ENCODE measurements at regions not wholly inside any gene's neighbourhood (a gene's known extent, or its start where the extent isn't known, plus 50 kb on each side); places are given as distances from the start of the nearest gene placed in this dataset.

DNA sequence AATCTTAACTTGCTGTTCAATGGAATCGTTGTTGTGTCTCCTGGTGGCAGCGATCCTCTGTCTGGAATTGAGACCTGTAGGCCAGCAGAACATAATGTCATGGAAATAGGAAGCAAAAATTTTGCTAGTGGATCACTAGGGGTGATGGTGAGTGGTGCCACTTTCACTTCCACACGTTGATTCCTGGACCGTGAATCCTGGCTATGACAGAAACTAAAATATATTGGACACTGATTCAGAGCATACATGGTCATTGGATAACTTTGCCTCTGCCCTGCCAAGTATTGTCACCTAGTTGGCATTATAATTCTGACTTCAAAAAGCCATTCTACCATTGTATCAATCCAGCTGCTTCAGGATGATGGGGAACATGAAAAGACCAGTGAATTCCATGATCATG lies 353.2 kb downstream of the IRX1 start:
- no peak for DNase-seq (ENCODE audit: low read depth in 2 of 2)

DNA sequence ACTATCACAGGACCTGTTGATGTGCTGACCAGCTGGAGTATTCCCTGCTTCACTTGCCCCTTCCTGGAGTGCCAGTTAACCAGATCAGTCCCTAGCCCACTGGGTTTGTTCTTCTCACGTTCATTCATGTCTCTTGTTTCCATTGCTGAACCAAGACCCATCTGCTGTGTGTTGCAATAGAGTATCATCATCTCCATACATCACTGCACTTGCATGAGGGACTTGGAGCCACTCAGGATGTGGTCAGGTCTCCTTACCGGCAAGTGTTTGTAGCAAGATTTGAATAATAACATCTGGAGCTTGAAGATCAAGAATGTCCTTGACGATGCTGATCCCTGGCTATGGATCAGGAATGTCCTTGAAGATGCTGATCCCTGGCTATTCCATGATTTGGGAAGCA lies 358.6 kb downstream of the IRX1 start:
- no peak for DNase-seq (ENCODE audit: low read depth in 2 of 2)

DNA sequence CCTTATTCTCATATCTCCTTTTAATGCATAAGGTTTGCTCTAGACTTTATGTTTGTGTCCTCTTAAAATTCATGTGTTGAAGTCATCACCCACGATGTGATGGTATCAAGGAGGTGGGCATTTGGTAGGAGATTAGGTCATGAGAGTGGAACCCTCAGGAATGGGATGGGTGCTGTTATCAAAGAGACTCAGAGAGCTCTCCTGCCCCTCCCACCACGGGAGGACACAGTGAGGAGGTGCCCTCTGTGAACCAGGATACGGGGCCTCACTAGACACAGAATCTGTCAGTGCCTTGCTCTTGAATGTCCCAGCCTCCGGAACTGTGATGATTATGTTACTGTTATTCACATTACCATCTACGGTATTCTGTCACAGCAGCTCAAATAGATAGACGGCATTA lies 359.0 kb downstream of the IRX1 start:
- DNase-seq (ENCODE audit: low read depth in 2 of 2), result no peak

DNA sequence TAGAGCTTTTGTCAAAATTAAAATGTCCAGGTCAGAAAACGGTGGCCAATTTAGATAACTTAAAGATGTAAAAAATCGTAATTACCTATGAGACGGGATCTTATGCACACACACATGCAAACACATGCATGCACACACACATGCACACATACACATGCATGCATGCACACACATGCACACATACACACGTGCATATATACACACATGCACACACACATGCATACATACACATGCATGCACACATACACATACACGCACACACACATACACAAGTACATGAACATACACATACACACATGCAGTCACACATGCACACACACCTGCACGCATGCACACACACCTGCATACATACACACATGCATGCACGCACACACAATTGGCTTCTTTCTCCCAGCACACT lies 362.0 kb downstream of the IRX1 start:
- no peak for DNase-seq (ENCODE audit: low read depth in 2 of 2)

DNA sequence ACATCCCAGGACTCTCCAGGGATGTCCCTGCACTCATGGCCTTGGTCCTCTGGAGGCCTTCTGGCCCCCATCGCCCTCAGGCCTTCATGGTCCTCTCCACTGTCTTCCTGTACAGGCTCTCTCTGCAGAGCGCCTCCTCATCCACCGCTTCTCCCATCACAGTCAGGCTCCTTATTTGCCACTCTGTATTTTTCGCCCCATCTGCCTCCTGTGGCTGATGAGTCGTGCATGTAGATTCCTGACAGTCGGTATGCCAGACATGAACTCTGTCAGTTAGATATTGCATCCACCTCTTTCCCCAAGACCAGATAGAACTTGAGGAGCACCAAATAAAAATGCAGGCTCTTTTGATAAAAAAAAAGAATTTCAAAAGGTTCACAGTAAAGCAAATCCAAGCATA lies 362.8 kb downstream of the IRX1 start:
- no peak for DNase-seq (ENCODE audit: low read depth in 2 of 2)

DNA sequence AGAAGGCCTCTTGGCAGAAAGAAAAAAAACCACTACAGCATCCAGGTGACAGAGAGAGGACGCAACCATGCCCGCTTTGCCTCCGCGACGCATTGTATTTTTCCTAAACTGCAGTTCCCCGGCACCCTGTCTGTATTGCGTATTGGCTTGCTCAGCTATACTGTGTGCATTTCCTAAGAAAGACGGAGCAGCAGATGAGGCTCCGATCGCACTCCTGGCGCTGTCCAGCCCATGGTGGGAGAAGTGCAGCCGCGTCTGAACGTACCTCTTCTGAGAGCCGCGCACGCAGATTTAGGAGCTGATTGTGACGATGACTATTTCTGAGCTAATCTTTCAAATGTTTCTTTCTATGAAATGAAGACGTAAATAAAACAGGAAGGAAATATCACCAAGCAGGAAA lies 366.5 kb downstream of the IRX1 start:
- DNase-seq (ENCODE audit: low read depth in 2 of 2), result no peak

DNA sequence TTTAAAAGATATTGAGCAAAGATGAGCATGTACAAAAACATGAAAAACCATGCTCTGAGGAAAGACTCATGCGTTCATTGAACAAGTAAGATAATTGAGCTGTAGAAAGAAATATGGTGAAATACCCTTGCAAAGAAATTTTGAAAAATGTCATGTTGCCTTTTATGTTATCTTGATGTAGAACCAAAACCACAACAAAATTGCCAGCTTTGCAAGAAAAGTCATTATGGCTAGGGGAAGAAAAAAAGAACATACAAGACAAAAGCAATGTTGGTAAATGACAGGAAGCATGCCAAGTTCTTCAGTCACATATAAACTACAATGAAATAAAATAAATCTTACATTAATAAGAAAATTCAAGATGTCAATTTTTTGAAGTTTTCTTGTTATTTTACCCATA lies 368.0 kb downstream of the IRX1 start:
- no peak for DNase-seq (ENCODE audit: low read depth in 2 of 2)

DNA sequence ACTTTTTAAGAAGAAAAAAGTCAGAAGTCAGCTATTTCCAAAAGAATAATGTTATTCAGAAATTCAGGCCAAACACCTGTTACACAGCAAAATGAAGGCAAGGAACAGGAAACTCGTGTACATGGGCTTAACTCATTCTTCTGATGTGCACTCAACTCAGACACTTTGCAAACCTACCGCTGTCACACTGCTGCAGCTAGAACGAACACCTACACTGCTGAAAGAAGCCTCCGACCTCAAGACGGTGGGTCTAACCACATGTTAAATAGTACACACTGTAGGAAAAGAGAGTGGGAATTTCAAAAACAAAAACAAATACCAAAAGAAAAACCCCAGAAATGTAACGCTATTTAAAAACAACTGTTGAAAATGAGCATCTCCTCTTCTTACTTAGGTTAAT lies 384.5 kb downstream of the IRX1 start:
- no peak for DNase-seq (ENCODE audit: low read depth in 2 of 2)

DNA sequence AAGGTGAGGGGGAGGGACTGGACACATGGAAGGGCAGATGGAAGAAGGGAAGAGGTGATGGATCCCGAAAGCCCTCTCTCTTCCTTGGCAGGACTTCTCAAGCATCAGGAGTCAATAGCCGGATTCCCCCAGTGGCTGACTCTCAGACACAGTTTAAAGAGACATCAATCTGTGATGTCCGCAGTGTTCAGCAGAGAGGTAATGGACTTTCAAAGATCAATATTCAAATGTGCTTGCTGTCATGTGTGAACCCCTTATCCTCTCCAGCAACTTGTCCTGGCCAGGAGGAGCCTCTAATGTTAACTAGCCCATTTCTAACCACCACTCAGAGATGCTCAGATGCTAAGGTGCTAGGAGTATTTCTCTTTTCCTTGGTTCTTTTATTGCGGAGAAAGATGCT lies 392.2 kb downstream of the IRX1 start:
- DNase-seq (ENCODE audit: low read depth in 2 of 2), result no peak

DNA sequence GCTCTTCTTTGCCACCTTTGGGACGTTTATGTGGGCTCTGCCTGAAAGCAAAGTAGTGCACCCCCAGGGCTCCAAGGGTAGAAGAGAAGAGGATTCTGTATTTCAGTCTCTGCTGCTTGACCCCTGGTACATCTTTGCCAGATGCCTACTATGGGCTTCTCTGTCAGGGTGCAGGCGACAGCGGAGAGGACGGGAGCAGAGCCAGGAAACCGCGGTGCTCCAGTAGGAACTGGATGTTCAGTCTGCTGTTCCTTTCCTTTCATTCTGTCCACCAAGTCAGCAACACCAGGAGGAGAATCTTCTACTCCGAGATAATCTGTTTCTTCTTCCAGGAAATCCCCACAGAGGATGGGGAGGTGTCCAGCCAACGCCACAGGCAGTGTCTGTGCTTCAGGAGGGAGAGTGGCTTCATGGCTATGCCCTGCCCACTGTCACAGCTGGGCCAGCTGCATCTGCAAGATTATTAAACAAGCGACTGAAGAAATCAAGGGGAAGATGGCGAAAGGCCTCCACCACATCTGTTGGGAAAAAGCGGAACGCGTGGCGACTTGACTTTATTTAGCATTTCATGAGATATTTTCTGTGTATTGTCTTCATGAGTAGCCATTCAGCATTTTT lies 398.3 kb downstream of the IRX1 start:
- no peak for DNase-seq (ENCODE audit: low read depth in 2 of 2)

DNA sequence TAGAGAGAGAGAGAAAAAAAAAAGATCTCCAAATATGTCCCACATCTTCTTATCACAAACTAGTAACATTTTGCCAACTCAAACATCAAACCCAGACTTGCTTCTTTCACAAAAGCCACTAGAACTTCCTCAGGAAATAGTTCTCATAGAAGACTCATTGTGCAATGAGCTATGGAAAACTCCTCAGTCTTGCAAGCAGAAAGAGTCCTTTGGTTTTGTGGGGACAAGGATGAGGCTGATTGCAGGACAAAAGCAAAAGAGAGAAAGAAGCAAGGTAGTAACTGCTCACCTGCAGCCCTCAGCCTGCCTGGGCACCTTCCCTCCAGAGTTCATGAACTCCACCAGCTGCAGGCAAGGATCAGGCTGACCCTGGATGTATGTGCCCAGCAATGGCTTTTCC lies 399.0 kb downstream of the IRX1 start:
- DNase-seq (ENCODE audit: low read depth in 2 of 2), result peak in 1 of 2 donors; percentile 1

DNA sequence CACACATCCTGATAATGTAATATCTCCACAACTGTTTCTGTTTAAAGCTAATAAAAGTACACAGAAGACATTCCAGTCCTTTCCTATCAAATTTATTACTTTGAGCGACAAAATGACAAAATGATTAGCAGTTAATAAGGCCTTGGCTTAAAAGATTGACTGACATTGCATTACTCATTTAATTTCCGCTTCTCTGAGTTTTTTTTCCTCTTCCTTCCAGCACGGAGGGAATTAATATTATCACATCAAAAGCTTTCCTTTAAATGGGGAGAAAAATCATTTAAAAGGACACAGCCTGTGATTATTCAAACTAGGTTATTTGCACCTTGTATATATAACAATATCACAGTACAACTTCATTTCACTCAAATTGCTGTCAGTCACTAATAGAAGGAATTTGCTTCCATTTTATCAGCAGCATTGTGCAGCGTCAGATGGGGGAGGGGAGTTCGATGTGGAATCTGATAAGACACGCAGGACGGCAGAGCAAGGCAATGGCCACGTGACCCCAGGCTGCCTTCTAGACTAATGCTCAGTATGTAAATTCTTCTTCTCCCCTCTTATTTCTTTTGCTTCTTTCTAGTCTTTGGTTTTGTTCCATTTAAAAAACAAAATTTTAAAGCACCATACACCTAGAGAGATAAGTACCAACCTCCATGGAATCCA lies 400.5 kb downstream of the IRX1 start:
- no peak for DNase-seq (ENCODE audit: low read depth in 2 of 2)

DNA sequence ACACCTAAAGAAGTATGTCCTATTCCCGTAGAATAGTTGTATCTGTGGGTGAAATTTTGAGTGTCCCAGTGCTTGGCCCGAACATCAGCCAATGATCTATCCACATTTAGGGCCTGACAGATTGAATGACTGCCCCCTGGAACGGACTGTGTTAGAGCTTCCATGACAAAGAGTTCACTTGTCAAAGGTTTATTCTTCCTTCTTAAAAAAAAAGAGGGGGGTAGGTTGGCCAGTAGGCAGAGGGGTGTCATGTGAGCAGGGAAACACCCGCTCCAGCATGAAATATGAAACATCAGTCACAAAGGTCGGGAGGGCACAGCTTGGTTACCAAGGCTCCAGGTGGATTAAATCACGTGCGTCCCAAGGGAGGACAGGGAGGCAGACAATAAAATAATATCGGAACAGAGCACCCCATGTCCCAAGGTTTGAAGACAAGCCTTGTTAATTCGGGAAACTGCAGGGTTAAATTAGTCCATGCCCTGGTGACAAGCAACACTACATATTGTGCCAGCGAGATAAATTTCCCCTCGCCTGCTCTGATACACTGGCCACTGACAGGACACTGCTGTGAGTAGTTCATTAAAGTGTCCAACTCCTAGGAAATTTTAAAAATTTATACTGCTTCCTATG lies 401.2 kb downstream of the IRX1 start:
- DNase-seq (ENCODE audit: low read depth in 2 of 2), result no peak

DNA sequence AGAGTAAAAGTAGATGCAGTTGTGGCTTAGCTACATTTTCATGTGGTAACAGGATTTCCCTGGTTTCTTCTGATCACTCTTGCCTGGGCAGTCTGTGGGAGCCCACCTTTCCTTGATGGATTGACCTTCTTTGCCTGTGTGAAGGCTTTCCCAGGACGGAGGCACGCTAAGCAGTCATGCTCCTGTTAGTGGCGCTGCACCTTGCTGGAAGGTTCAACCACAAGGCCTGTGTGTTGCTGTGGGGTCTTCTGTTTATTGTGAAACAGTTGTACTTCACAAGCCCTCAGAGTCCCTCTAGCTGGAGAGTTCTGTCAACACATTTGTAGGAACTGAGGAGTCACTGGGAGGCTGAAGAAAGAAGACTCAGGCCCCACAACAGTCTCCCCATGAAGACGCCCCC lies 402.0 kb downstream of the IRX1 start:
- DNase-seq (ENCODE audit: low read depth in 2 of 2), result no peak

DNA sequence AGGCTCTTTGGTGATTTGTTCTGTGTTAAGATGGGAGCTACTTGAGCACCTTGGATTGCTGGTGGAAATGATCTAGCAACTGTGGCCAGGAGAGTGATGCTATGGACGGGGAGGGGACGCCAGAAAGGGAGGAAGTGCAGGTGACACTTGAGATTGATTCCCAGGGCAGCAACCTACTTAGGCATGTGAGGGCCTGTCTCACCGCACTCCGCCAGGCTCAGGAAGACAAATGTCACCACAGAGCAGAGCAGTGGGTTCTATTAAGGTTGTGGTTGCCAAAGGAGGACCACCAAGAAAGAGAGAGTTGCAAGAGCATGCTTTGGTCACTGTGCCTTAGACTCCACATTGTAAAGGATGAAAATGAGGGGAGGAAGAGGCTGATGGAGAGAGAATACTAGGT lies 404.3 kb downstream of the IRX1 start:
- no peak for DNase-seq (ENCODE audit: low read depth in 2 of 2)

DNA sequence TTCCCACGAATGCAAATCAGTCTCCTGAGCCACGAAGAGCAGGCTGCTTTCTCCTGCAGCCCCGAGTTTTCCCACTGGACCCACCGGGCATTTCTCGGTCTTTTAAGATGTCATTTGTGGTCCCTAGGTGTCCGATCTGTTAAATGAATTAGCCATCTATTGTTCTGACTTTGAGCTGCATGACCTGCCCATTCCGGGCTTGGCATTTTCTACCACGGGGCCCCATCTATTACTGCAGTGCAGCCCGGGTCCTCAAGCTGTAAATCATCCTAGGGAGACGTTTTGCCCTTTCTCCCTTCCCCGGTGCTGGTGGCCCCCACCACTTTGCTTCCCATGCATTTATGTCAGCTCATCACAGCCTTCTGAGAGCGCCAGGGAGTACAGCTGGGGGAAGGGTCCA lies 405.4 kb downstream of the IRX1 start:
- DNase-seq (ENCODE audit: low read depth in 2 of 2), result no peak

DNA sequence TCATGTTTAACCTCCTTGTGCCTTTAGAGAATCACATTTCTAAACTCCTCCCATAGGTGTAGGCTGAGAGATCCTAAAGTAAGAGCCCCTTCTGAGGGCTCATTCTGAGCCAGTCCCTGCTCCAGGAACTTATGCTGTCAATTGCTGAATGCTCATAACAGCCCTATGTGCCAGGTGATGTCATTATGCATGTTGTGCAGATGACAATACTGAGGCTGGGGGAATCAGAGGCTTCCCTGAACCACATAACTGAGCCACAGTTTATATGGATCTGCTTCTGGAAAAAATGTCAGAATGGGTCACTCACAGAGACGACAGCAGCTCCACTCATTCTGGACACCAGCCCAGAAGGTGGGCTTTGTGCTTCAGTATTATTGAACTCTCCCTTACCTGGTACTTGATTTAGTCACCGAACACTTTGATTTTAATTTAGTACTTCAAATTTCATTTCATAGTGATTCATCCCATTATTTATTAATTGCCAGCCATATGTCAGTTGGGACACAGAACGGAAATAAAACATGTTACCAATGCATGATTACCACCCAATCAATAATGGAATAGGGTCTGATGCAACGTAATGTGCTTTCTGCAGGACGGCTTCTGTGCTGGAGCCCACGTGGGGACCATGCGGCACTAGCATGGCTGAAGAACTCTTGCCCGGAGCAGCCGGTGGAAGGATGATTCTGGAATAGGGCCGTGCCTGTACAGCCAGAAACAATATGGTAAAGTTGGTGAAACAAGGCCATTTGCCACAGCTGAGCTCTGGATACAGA lies 406.3 kb downstream of the IRX1 start:
- DNase-seq (ENCODE audit: low read depth in 2 of 2), result no peak

DNA sequence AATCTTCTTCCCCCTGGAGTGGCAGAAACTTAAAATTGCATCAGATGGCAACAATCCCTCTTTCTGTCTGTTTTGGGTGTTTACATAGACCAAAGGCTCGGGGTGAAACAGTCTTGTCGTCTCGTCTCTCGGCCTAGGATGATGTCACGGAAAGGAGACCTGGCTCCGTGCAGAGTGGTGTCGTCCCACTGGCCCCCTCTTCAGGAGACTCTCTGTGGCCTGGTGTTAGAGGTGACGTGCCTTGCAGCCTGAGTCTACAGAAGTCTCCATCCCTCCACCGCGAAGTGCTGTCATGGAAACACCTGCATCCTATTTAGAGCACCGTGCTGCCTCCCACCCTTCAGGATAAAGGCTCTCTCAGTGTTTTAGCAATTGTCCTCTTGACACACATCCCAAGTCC lies 409.7 kb downstream of the IRX1 start:
- no peak for DNase-seq (ENCODE audit: low read depth in 2 of 2)

DNA sequence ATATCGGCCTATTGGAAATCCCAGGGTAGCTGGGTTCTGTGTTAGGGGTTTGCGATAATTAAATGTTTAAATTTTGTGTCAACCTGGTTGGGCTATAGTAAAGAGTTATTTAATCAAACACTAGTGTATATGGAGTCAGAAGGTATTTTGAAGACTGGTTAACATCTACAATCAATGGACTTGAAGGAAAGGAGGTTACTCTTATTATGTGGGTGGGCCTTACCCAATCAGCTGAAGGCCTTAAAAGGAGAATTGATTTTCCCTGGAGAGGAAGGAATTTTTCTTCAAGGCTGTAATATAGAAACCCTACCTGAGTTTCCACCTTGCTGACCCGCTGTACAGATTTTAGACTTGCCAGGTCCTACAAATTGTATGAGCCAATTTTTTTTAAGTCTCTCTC lies 411.4 kb downstream of the IRX1 start:
- DNase-seq (ENCODE audit: low read depth in 2 of 2), result no peak

DNA sequence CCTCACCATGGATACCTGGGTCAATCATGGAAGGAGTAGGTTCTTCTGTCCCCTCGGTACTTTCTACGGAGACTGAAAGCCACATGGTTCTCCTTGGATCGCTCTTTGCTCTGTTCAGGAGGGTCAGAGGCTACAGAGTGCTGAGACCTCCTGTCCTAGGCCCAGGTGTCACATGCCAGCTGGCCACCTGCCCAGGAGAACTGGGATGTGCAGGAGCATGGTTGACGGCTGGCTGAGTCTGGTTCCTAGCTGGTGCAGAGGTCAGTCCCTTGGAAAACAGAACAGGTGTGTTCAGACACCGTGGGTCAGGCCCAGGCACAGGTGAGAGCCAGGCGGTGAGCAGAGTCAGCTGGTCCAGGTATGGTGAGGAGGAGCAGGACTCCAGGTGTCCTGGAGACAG lies 416.3 kb downstream of the IRX1 start:
- DNase-seq (ENCODE audit: low read depth in 2 of 2), result no peak

DNA sequence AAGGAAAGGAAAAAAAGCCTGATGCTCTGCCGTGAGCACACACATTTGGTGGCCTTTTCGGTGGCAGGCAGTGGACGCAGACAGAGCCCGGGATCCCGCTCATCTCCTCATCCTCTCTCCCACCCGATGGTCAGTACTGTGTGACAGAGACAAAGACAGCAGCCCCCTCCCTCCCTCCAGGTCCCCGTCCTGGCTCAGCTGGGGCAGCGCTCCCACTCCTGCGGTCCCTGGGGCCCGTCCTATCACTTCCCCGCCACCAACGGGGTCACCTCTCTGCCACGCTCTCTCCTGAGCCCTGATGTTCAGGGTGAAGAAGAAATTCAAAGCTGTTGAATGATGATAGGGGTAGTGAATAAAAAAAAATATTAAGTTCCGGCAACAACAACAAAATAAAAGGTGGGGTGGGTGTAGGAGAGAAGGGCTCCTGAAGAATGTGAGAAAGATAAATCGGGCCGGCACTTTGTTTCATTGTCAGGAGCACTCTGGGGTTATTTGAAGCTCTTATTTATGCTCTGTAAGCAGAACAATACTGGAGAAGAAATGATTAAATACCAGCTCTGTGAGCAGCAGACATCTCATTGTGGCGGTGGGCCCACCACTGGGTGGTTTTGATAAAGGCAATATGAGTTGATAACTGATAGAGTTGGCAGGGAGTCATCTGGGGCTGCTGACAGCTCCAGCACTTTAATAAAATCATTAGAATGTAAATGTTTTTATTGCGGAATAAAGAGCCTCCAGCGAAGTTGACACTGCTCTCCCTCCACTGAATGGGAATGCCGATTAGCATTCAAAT lies 417.7 kb downstream of the IRX1 start:
- no peak for DNase-seq (ENCODE audit: low read depth in 2 of 2)

DNA sequence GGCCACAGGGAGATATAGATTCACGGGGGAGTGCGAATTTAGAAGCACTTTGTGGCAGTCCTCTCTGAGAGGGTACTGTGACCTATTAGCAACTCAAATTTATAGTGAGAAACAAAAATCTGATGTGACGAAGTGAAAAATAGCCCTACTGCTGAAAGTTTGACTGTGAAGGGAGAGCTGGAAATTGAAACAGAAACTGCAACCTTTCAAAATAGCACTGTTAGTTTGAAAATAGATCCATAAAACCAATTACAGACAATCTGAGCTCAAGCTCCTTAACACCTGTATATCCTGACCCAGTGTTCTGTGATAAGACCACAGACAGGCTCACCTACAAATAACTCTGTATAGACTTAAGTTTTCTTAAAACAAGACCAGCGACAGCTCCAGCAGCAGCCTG lies 420.1 kb downstream of the IRX1 start:
- DNase-seq (ENCODE audit: low read depth in 2 of 2), result no peak
